ENCODE measurements at regions not wholly inside any gene's neighbourhood (a gene's known extent, or its start where the extent isn't known, plus 50 kb on each side); places are given as distances from the start of the nearest gene placed in this dataset.

- TF ChIP-seq CTCF (IDR thresholded peaks at IDR 0.05; ENCODE audit: low read depth, low read length, missing control alignments): no peak
- Histone ChIP-seq H3K27me3 (replicated peaks) (no peaks in the 10 kb centered on the region), H3K4me3 (ENCODE audit: low read depth, low read length) (no peak overlapping the region), H3K27ac (no peak overlapping the region), H3K36me3 (replicated peaks) (no peaks in the 10 kb centered on the region)
- in situ Hi-C loops (cut with HindIII; ENCODE audit: low pct_ligation_motif_present, low sequenced_read_pairs): no loop called here
- no peak for DNase-seq
These were observed 177.1 kb upstream of the PARP11 start for GRCh38 chr12:4050340-4050739.

GRCh38 chr12:4049298-4050080 lies 176.3 kb upstream of the PARP11 start:
- H3K36me3 ChIP-seq (replicated peaks): no peaks in the 10 kb centered on the region
- in situ Hi-C loops (cut with HindIII; ENCODE audit: low pct_ligation_motif_present, low sequenced_read_pairs): no loop called here
- no peak overlapping the region for H3K27ac ChIP-seq
- H3K27me3 ChIP-seq (replicated peaks): no peaks in the 10 kb centered on the region
- DNase-seq: no peak
- H3K4me3 ChIP-seq (ENCODE audit: low read depth, low read length): no peak overlapping the region
- no peak for TF ChIP-seq CTCF (IDR thresholded peaks at IDR 0.05; ENCODE audit: low read depth, low read length, missing control alignments)

GRCh38 chr12:4047421-4047820 lies 174.2 kb upstream of the PARP11 start:
- H3K27me3 ChIP-seq (replicated peaks): no peaks in the 10 kb centered on the region
- H3K4me3 ChIP-seq (ENCODE audit: low read depth, low read length): no peak overlapping the region
- in situ Hi-C loops (cut with HindIII; ENCODE audit: low pct_ligation_motif_present, low sequenced_read_pairs): no loop called here
- no peak for TF ChIP-seq CTCF (IDR thresholded peaks at IDR 0.05; ENCODE audit: low read depth, low read length, missing control alignments)
- no peaks in the 10 kb centered on the region for H3K36me3 ChIP-seq (replicated peaks)
- DNase-seq: no peak
- H3K27ac ChIP-seq: no peak overlapping the region

GRCh38 chr12:4046495-4046840 lies 173.3 kb upstream of the PARP11 start:
- TF ChIP-seq CTCF (IDR thresholded peaks at IDR 0.05; ENCODE audit: low read depth, low read length, missing control alignments): no peak
- in situ Hi-C loops (cut with HindIII; ENCODE audit: low pct_ligation_motif_present, low sequenced_read_pairs): no loop called here
- no peak for DNase-seq
- H3K4me3 ChIP-seq (ENCODE audit: low read depth, low read length): no peak overlapping the region
- no peak overlapping the region for H3K27ac ChIP-seq
- no peaks in the 10 kb centered on the region for H3K27me3 ChIP-seq (replicated peaks)
- no peaks in the 10 kb centered on the region for H3K36me3 ChIP-seq (replicated peaks)

GRCh38 chr12:4045786-4046494 lies 172.7 kb upstream of the PARP11 start:
- Histone ChIP-seq H3K36me3 (replicated peaks) (no peaks in the 10 kb centered on the region), H3K27ac (no peak overlapping the region), H3K4me3 (ENCODE audit: low read depth, low read length) (no peak overlapping the region), H3K27me3 (replicated peaks) (no peaks in the 10 kb centered on the region)
- no peak for DNase-seq
- in situ Hi-C loops (cut with HindIII; ENCODE audit: low pct_ligation_motif_present, low sequenced_read_pairs): no loop called here
- TF ChIP-seq CTCF (IDR thresholded peaks at IDR 0.05; ENCODE audit: low read depth, low read length, missing control alignments): no peak

All from brain microvascular endothelial cell (primary cell).